Right hindlimb (tissue), 1 donor: ENCODE measurements at regions not wholly inside any gene's neighbourhood (a gene's known extent, or its start where the extent isn't known, plus 50 kb on each side); places are given as distances from the start of the nearest gene placed in this dataset.

Source experiments
- DNase-seq: peaks from one replicate; pipeline ENCODE4 v3.0.0-alpha.2; 2018

DNA sequence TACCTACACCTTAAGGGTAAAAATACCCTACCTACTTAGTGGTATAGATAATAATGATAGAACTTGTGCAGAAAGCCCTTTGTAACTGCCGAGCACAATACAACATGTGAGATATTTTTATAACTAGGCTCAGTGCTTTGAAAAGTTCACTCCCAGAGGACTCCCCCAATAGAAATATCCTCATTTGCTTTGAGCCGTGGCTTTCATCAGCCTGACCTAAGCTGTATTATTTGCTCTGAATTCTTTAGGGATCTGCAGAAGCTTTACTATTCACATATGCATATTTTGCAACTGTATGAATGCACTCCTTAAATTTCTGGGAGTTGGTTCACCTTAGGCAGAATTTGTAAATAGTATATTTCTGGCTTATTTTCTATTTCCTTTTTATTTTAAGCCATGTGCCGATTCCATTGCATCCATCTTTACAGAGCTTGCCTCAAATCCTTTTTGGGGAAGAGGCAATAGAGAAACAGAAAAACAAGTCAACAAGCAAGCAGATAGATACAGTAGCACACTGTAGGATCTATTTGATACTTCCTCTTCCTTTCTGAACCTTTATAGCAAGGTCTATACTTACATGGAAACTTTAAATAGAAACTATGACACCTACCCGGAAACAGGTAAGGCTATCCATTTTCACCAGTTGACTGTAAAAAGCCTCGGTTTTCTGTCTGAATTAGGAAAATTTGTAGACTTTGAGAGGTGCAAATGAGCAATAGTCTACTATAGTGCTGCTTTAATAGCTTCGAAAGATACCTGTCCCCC is 242.5 kb upstream of the VCX3A start:
- DNase-seq: no peak

DNA sequence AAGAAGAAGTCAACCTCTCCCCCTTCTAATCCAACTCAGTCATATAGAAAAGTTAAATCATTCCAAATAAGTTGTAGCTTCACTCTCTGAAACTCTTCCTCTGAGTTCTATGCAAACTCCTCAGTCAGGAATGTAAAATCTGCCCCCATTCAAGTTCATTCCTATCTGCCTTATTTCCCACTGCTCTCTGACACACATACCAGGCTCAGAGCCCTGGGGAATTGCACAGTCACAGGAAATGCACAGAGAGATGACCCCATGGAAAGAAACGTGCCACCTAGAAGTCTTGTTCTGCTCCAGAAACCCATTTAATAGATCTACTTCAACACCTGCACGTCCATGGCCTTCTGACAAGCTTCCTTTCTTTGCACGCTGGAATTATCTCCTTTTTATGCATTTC is 236.0 kb upstream of the VCX3A start:
- DNase-seq: no peak

DNA sequence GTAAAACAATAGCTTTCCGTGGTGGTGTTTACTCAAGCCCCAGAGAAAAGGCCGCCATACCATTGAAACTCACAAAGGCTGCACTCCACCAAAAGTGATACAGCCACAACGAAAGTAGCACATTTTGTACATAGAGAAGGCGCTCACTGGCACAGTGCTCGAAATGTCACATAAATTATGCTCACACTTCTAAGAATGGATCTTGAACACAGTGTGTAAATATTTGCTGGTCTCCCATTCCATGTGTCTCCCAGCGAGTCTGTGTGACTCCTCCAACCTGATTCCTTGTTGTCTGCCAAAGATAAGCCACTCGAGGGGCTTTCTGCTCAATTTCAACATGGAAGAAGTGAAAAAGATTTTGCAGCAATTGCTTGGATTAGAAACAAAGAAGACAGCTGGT is 234.0 kb upstream of the VCX3A start:
- DNase-seq: no peak

DNA sequence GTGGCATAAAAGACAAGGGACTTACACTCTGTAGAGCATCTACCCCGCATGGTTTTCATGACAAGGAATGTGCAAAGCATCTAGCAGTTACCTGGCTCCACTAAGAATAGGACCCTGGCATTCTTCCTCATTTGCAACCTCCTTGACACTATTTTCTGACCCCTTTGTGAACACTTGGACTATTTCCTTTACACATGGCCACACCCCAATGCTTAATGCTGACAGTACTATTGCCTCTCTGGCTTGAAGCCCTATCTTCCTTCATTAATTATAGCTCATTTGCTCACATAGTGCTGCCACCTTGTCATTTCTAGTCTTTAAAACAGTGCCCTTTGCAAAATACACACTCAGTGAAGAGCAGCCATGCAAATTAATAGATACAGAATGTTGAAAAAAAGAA is 226.3 kb upstream of the VCX3A start:
- no peak for DNase-seq

DNA sequence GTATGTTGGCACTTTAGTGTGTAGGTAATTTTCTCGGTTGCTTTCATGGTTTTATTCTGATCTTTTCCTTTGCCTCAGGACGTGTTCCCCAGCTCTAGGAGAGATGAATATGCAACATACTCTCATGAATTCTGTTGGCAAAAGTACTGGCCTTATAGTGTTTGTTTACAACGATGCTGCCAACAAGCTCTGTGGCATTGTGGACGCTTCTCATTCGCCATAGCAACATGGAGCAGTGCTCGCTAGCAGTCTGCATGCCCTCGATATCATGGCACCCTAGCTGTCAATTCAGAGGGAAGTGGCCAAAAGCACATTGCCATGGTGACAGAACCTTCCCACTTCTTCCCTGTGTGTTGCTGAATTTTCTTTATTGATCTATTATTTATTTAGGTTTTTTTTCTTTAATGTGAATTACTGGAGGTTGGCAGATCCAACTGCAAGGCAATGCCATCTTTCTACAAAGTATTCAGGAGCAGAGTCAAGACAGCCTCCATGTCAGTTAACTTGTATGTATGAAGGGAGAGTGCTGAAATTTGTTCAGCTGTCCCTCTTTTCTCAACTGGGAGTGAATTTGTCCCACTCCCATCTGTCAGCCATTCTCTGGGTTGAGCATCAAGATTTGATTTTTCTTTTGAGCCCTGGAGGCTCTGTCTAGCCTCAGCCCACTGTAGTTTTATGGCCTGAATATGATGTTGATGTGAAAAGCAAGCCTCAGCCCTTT is 224.9 kb upstream of the VCX3A start:
- DNase-seq: no peak

DNA sequence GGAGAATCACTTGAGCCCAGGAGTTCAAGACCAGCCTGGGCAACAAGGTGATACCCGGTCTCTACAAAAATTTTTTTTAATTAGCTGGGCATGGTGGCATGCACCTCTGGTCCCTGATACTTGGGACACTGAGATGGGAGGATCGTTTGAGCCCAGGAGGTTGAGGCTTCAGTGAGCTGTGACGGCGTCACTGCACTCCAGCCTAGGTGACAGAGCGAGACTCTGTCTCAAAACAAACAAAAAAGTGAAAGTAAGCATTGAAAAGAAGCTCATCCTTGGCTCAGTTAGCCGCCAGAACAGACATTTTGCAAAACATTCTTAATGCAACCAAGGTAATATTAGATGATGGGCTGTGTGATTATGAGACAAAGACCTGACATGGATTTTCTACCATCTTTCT is 223.3 kb upstream of the VCX3A start:
- DNase-seq: no peak

DNA sequence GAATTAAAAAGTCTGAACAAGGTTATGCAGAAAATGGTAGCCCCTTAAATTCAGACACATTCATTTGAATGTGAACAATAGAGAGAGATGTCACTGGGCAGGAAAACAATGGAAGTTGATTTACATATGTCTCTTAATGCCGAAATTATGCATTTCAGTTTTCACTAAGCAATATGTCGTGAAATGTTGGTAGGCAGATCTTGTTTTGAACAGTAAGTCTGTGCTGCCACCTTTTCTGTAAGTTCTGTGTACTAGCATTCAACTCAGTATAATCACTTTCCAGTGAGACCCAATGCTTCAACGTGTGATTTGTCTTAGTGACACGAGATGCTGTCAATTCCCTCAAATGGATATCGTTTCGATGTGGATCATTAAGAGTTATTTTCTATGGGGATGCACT is 222.7 kb upstream of the VCX3A start:
- no peak for DNase-seq

DNA sequence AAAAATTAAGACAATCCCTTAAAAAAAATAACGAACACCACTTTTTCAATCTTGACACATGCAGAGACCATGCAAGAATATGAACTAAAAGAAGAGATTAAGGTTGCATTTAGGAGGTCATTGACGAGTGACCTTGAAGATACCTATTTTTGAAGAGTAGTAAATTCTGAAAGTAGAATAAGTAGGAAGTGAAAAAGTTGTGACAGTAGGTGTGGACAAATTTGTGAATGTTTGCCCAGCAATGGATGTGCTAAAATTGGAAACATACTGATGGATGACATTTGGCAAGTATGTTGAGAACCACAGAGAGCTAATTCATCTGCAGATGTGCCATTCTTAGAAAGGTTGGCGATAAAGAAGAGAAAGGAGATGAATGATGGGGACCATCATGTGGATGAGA is 213.7 kb upstream of the VCX3A start:
- DNase-seq: no peak

DNA sequence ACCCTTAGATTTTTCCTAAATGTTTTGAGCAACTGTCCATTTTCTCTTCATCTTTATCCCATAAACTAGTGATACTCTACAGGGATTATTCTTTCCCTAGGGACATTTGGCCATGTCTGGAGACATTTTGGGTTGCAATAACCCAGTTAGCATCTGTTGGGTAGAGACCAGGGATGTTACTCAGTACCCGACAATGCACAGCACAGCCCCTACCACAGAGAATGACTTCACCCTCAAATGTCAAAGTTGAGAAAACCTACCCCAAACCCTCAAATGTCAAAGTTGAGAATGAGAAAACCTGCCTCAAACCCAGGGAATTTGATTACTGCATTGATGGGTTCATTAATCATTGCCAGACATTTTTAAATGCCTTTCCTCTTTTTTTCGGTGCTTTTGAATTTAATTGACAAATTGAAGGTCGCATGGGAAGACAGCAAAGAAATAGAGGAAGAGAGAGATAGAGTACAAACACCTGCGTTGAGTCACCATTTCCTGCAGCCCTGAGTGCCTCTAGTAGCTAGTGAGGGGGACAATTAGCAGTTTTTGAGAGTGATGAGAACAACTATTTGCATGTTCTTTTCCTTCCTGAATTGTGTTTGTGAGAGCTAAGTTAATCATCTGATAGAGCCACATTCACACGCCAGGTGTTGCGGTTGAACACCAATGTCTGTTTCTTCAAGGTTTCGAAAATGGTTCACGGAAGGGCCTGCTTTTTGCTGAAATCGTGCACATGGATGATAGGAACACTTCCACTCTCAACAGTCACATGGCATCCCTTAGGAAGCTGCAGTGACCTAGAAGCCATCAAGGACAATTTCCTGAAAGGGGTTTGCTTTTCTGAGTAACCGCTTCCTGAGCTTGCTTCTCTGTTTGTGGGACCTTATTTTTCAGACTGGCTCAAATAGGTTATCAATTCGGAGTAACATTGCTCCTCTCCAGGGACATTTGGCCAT is 203.9 kb upstream of the VCX3A start:
- no peak for DNase-seq

DNA sequence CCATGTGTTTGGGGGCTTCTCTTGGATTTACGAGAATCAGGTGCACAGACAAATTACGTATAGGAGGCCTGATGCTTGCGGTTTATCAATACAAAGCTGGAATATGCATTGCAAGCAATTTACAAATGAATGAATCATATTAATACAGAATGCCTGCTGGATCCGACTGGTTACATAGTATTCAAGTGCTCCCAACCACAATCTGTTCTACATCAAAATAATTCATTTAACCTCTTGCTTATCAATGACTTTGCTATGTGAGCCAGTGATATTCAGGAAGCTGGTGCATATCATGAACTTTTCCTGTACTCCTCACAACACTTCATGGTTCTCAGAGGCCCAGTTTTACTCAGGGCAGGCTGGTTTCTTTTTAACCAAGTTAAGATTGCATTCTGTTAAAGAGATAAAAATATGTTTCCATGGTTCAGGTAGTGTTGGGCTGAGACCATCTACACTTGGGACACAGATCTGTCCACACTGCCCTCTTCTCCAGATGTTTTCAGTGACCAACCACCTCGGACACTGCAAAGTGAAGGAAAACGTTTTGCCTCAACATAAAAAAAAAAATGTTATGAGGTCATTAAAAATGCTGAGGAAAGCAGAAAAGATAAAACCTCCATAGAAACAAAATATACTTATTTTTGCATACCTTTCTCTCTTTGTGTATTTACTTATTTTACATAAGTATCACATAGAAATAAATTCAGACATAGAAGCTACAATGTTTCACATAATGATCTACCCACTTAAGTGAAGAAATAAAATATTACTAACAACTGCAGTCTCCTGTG is 200.1 kb upstream of the VCX3A start:
- no peak for DNase-seq

DNA sequence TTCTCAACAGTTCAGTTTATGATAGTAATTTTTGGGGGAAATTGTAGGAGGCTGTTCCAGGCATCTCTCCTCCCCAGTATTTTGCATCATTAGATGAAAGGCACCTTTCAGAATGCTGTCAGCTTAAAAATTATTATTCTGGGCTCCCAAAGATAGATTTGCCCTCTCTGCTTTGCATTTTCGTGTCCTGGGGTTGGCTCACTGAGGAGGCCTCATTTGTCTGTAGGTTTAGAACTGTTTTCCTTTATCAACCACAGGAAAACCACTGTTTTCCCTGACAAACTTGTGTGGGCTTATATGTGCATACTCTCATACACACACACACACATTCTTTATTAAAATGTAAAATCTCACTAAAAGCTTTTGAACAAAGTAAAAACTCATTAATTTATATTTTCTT is 197.2 kb upstream of the VCX3A start:
- DNase-seq: no peak

DNA sequence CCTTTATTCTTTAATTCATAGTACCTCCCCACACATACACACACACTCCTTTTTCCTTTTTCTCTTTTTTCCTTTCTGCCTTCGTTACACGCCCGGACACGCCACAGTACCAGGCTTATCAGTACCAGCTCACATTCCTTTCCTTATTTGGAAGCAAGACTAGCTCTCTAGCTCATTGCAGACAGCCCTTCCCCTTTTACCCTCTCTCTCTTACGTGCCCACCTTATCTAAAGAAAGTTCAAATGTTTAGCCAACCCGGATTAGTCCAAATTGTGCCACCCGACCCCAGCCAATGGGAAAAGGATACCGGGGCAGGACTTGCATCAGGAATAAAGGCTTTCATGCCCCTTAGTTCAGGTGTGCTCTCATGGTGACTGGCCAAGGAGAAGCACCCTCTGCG is 194.7 kb upstream of the VCX3A start:
- no peak for DNase-seq

DNA sequence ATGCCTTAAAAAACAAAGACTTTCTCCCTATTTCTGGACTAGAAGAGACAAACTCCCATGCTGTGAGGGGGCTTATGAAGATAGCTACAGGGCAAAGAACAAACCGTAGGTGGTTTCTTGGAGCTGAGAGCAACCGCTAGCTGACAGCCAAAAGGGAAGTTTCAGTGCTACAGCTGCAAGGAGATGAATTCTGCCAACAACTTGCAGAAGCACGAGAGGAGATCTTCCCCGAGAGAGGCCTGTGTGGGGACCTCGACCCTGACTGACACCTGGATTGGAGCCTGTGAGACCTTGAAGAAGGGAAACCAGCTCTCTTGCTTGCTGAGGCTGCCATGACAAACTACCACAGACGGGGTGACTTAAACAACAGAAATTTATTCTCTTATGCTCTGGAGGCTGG is 183.8 kb upstream of the VCX3A start:
- no peak for DNase-seq

DNA sequence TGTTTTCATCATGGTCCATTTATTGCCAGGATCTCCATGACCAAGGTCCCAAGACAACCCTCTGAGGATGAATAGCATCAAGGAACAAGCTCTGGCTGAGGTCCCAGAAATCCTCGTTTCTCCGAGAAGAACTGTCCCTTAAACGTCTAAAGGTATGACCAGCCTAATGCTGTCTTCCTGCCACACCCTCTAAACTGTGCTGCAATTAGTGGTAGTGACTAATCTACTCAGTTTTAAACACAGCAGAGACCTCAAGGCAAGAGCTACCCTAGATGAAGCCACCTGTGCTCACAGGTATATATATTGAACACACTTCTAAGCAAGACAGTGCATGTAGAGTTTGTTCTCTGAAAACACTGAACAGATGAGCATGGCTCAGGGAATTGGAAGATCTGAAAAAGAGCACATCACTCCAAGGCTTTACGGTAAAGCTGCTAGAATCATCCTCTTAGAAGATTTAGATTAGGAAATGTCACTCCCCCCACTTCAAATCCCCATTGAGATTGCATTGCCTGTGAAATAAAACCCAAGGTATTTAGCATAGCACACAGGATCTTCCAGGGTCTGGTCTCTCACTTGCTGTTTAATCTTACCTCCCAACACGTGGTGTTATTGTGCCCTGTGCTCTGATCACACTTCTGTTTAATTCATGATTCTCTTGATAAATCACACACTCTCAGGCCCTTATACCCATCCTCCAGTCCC is 173.9 kb upstream of the VCX3A start:
- DNase-seq: no peak

DNA sequence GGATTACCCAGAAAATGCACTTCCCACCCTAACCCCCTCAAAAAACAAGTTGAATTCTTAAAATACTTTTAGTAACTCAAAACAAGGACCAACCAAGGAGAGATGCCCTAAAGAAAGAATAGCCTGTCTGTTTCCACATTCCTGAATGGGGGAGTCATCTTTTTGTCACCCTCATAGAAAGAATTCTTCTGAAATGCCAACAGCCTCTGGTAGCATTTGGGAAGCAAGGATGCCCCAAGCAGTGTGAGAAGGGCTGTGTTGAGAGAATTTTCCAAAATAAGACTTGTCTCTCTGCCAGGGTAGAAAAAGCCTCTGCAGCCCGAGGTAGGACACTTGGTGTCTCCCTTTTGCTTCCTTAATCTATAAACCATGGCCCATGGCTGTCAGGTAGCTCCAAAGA is 173.1 kb upstream of the VCX3A start:
- DNase-seq: no peak

DNA sequence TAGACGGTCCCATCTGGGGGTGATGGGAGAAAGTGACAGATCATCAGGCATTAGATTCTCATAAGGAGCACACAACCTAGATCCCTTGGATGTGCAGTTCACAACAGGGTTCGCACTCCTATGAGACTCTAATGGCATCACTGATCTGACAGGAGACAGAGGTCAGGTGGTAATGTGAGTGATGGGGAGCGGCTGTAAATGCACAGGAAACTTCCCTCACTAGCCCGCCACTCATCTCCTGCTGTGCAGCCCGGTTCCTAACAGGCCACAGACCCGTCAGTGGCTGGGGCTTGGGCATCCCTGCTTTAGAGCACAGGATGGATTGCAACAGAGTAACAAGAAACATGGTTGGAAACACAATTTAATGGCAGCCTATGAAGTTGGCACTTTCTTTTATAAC is 172.6 kb upstream of the VCX3A start:
- no peak for DNase-seq

DNA sequence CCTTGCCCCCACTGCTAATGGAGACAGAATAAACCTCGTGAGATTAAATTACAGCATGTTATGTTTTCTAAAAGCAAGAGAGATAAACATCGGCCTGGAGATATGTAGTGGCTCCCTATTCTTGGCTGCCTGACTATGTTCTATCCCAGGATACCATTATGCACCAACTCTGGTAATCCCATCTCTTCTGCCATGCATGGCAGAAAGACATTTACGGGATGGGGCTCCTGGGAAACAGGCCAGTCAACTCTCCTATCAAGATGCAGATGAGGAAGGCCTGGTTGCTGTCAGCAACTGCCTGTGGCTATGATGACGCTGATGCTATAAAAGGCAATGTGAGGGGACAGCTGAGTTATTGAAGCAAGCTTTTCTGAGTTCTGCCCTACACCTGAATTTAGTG is 166.2 kb upstream of the VCX3A start:
- DNase-seq: no peak

DNA sequence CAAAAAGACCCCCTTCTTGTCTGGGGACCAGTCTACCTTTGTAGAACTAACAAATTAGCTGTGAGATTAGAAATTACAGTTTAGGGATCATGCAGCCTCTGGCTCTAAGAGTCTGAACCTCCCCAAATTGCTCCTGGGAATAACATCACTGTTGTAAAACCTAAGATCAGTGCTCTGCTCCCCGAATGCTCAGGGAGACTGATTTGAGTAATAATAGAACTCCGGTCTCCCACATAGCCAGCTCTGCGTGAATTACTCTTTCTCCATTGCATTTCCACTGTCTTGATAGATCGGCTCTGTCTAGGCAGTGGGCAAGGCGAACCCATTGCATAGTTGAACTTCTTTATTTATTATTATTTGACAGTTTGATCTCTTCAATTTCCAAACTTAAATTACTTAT is 160.8 kb upstream of the VCX3A start:
- no peak for DNase-seq

DNA sequence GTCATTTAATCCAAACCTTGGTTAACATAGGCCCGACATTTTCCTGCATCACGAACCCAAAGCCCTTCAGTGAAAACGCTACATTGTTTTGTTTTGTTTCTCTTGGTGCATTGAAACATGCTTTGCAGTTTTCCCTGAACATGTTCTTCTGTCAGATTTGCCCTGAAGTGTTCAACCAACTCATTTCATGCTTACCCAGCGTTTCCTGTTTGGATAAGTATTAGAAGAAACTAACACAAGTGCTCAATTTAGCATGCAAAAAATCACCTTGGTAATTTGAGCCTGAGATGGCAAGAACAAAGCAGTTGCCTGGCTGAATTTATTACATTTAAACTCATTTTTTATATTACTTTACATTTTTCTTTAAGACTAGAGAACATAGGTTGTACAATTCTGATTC is 160.1 kb upstream of the VCX3A start:
- no peak for DNase-seq

DNA sequence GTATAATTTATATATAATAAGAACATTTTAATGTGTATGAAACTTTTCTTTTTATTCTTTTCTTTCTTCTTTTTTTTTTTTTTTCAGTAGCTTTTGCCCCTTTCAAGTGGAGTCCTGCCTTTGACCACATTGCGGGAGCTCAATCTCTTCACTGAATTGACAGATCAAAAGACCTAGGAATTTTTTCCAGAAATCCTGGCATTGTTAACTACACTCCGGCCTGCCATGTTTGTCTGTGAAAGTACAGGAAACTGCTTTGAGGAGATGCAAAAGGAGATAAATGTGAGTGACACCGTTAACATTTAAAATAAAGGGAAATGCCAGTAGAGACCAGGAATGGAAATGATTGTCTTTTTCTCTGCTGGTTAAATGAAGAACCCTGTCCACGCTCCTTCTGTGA is 159.3 kb upstream of the VCX3A start:
- no peak for DNase-seq

DNA sequence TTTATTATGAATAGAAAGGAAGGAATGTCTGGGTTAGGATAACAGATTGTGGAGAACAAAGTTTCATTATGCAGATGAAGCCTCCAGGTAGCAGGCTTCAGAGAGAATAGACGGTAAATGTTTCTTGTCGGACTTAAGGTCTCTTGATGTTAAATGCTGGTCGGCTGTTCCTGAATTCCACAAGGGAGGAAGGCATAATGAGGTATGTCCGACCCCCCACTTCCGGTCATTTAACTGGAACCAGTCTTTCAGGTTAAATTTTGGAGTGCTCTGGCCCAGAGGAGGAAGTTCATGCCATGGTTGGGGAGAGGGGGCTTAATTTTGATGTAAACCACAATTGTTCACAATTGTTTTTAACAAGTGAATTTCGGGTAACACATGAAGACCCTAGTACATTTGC is 158.1 kb upstream of the VCX3A start:
- no peak for DNase-seq

DNA sequence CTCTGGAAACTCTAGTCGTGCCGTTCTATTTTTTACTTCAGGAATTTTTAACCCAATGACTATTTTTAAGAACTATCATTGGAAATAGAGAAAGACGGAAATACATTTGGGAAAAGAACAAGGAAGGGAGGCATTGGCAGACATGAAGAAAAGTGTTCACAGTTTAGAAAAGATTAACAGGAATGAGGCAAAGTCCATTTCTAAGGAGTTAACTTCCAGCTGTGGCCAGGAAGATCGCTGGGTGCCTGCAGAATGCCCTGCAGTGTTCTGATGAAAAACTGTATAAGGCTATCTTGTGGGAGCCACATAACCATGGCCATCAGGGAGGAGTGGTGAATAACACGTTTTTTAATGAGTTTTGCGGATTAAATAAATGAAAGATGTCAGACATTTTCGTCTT is 150.6 kb upstream of the VCX3A start:
- no peak for DNase-seq
